Type B pancreatic cell (in vitro differentiated cells): ENCODE measurements at regions not wholly inside any gene's neighbourhood (a gene's known extent, or its start where the extent isn't known, plus 50 kb on each side); places are given as distances from the start of the nearest gene placed in this dataset.

Experiments
- DNase-seq: peaks from one replicate; pipeline ENCODE4 v3.0.0; 2021; ENCODE audit warnings: mixed read lengths; ENCODE audit not compliant: unreplicated experiment; ENCODE audit errors: extremely low spot score
- H3K27ac Mint-ChIP-seq: 2 replicates; pipeline ENCODE4 v1.8.0; 2021; ENCODE audit warnings: mild to moderate bottlenecking, mixed read lengths
- H3K27me3 Mint-ChIP-seq: 2 replicates; pipeline ENCODE4 v1.8.0; 2021; ENCODE audit warnings: mixed read lengths
- H3K36me3 Mint-ChIP-seq: 2 replicates; pipeline ENCODE4 v1.8.0; 2021; ENCODE audit warnings: mixed read lengths
- H3K4me1 Mint-ChIP-seq: one replicate; pipeline ENCODE4 v1.8.0; 2021; ENCODE audit warnings: mixed read lengths; ENCODE audit not compliant: unreplicated experiment
- H3K4me3 Mint-ChIP-seq: 2 replicates; pipeline ENCODE4 v1.8.0; 2021; ENCODE audit warnings: mild to moderate bottlenecking, mixed read lengths
- H3K9me3 Mint-ChIP-seq: 2 replicates; pipeline ENCODE4 v1.8.0; 2021; ENCODE audit warnings: mixed read lengths
- TF ChIP-seq, protein P1 (sequence below): fragments of 200-600 bp; sonication (generic); conservative IDR thresholded peaks from 2 replicates; pipeline ENCODE4 v1.5.0; 2021; ENCODE audit warnings: antibody characterized with exemption, mild to moderate bottlenecking

DNA sequence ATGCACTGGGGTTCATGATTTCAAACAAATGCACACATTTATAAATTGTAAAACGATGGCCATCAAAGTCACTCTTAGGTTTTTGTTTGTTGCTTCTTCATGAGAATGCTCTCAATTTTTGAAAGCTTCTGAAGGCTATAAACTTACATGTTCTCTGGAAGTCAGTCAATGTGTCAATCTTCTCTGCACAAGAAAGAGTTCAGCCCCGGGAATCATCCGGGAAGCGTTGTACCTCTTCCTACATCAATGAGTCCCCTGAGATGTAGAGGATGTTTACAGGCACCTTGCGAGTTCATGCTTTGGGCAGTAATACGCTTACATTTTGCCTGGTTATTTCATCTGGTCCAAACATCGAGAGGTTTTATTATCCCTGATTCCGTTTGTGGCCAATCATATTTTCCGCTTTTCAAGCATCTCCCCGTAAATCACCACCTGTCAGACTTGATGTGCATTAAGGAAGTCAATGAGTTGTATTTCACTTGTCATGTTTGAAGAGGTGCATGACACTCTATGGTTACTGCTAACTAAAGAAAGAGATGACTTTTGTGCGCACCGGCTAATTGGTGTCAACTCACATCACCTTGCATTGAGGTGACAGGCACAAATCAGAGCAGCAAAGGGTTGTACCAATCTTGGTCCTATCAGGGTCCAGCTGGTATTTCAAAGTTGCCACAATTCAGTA, 750.7 kb downstream of the SORCS3 start:
- Mint-ChIP-seq H3K27me3 (peaks cover 43% of the 10 kb centered on the region), H3K27ac (no peak overlapping the region), H3K4me3 (no peak overlapping the region), H3K9me3 (peaks cover 7% of the 10 kb centered on the region), H3K36me3 (no peaks in the 10 kb centered on the region), H3K4me1 (no peaks in the 10 kb centered on the region)
- TF ChIP-seq, protein P1, sequence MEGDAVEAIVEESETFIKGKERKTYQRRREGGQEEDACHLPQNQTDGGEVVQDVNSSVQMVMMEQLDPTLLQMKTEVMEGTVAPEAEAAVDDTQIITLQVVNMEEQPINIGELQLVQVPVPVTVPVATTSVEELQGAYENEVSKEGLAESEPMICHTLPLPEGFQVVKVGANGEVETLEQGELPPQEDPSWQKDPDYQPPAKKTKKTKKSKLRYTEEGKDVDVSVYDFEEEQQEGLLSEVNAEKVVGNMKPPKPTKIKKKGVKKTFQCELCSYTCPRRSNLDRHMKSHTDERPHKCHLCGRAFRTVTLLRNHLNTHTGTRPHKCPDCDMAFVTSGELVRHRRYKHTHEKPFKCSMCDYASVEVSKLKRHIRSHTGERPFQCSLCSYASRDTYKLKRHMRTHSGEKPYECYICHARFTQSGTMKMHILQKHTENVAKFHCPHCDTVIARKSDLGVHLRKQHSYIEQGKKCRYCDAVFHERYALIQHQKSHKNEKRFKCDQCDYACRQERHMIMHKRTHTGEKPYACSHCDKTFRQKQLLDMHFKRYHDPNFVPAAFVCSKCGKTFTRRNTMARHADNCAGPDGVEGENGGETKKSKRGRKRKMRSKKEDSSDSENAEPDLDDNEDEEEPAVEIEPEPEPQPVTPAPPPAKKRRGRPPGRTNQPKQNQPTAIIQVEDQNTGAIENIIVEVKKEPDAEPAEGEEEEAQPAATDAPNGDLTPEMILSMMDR: no peak
- DNase-seq: no peak

DNA sequence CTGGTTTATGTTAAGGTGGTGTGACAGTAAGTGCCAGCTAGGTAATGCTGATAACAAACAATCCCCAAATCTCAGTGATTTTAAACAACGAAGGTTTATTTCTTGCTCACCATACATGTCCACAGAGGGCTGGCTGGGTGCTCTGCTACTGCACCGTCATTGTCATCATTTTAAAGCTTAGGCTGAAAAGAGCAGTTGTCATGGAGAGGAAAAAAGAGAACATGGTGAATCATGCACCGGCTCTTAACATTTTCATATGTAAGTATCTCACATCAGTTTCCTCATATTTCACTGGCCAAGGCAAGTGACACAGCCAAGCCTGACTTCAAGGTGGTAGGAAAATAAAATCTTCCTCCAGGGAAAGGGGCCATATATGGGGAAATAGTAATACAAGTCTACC, 746.9 kb downstream of the SORCS3 start:
- Mint-ChIP-seq H3K36me3 (no peaks in the 10 kb centered on the region), H3K9me3 (peaks cover 7% of the 10 kb centered on the region), H3K27me3 (peaks cover 40% of the 10 kb centered on the region), H3K4me1 (no peaks in the 10 kb centered on the region), H3K27ac (no peak overlapping the region), H3K4me3 (no peak overlapping the region)
- DNase-seq: no peak
- TF ChIP-seq, protein P1: no peak

DNA sequence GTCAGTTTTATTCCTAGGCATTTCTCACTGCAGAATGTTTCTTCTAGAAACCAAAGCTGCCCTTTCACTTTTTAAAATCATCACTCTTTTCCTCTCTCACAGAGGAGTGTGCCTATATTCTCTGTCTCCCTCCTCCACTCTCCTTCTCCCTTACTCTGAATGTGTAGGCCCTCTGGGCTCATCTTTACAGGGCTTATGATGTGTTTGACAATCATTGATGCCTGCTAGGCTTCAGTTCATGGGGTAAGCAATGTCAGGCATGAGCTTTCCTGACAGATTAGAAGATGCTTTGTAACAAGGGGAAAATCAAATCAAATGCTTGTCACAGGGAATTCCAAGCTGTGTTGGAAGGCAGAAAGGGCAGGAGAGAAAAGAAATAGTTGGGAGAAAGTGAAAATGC, 742.9 kb downstream of the SORCS3 start:
- Mint-ChIP-seq H3K27me3 (peaks cover 18% of the 10 kb centered on the region), H3K4me1 (no peaks in the 10 kb centered on the region), H3K9me3 (no peaks in the 10 kb centered on the region), H3K27ac (no peak overlapping the region), H3K36me3 (no peaks in the 10 kb centered on the region), H3K4me3 (no peak overlapping the region)
- DNase-seq: no peak
- TF ChIP-seq, protein P1: no peak

DNA sequence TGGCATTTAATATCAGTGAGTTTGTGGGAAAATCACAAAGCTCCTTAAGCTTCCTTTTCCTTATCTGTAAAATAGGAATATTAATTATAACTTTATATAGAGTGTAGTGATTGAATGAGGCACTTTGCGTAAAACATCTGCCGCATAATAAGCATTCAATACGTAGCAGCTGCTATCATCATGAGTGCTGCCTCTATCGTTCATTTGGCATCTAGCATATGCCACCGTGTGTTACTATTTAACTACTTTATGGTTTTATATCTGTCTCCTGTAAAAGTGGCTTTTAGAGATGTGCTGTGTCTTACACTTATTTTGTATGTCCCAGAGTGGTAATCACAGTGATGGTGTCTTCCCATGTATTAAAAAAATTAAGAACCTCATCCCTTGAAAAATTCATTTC, 729.6 kb downstream of the SORCS3 start:
- DNase-seq: no peak
- Mint-ChIP-seq H3K9me3 (no peaks in the 10 kb centered on the region), H3K4me3 (no peak overlapping the region), H3K27me3 (no peaks in the 10 kb centered on the region), H3K36me3 (no peaks in the 10 kb centered on the region), H3K4me1 (peaks cover 5% of the 10 kb centered on the region), H3K27ac (no peak overlapping the region)
- TF ChIP-seq, protein P1: no peak

DNA sequence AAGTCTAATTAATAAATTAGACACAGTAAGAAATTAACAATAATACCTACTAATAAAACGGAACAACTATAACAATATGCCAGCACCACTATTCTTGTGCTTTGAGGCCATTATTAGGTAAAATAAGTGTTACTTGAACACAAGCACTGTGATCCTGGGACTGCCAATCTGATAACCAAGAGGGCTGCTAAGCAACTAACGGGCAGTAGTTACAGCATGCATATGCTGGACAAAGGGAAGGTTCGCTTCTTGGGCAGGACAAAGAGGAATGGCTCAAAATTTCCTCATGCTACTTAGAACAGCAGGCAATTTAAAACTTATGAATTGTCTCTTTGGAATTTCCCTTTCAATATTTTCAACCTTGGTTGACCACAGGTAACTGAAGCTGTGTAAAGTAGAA, 718.6 kb downstream of the SORCS3 start:
- DNase-seq: no peak
- Mint-ChIP-seq H3K9me3 (peaks cover 5% of the 10 kb centered on the region), H3K27me3 (peaks cover 5% of the 10 kb centered on the region), H3K27ac (no peak overlapping the region), H3K4me3 (no peak overlapping the region), H3K36me3 (no peaks in the 10 kb centered on the region), H3K4me1 (no peaks in the 10 kb centered on the region)
- TF ChIP-seq, protein P1: no peak
